DMS153 (cell line): ENCODE measurements at regions not wholly inside any gene's neighbourhood (a gene's known extent, or its start where the extent isn't known, plus 50 kb on each side); places are given as distances from the start of the nearest gene placed in this dataset.

ENCODE experiments used
- DNase-seq: peaks from one replicate; lab custom pipeline; 2025; lab: John Stamatoyannopoulos, UW

- no peak for DNase-seq
These were observed 65.4 kb upstream of the SLC6A6 start for GRCh38 chr3:14336749-14337598.

GRCh38 chr3:14337828-14338227, 64.6 kb upstream of the SLC6A6 start:
- DNase-seq = no peak

- DNase-seq = no peak
These were observed 64.2 kb upstream of the SLC6A6 start for GRCh38 chr3:14338242-14338641.

GRCh38 chr3:14338898-14339458, 63.4 kb upstream of the SLC6A6 start:
- DNase-seq = no peak

DNA sequence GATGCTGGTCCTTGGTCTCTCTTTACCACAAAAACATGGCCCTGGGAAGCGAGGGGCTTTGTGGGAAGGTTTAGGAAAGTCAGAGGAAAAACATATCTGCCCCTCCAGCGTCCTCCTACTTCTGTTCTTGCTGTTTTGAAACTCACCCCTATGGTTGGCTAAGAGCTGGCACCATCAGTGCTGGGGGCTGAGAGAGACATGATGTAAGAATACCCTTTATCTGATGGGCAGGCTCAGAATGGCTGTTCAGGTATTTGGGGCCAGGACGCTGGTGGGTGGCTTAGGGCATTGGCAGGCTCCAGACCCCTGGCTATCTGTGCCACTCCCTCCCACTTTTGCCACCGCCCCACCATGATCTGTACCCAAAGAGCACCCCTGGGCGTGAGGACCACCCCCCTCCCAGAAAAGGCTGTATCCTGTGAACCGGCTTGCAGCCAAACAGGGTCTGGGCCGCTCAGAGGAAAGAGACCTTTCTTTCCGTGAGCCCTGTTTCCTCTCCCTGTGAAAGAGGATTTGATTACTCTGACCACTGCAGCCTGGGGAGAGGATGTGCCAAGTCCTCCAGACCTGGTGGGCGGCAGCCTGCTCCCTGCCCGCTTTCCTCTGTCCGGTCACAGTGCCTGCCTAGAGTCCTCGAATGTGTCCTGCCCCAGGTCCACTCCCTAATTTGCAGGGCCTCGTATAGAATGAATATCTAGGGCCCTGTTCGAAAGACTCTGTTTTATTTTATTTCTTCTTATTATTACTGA, 61.3 kb upstream of the SLC6A6 start:
- DNase-seq = no peak

- no peak for DNase-seq
These were observed 58.9 kb upstream of the SLC6A6 start for GRCh38 chr3:14343338-14344112.

DNA sequence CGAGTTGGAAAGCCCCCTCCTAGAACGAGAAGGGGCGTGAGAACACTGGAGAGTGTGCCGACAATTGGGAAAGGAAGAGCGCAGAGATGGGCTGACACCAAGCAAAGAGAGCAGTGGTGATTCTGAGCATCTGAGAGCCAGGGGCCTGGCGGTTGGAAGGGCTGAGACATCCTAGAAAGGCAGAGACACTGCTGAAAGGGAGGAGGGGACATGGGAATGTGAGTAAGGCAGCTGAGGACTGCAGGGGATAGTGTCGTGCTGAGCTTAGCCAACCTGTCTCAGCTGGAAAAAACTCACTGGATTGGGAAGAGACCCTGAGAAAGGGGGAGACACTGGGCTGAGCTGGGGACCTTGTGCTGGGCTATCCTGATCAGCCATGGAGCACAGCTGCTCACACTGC, 58.1 kb upstream of the SLC6A6 start:
- DNase-seq = no peak

DNA sequence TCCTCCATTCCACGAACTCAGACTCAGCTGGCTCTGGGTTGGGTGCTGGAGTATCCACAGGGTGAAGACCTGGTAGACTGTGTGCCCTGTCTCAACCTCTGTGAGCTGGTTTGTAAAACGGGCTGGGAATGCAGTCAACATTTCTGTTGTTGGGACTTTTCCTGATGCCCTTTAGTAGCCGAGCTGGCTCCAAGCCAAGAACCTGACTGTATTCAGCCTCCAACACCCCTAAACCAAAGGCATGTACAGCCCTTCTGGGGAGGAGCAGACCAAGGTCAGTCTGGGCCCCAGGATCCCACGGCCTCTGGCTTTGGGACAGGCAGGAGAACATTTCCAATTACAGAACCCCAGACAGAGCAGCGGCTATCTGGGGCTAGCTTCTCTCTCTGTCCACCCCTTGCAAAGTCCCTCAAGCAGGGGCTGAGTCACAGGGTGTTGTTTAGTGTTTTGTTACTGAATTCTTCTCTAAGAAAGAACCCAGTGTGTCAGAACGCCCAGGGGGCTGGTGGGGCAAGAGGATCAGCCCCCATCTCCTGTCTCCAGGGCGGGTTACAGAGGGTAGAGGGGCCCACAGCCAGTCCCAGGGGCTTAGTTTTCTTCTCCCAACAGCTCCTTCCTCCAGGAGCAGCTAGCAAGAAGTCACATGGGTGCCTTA, 56.8 kb upstream of the SLC6A6 start:
- no peak for DNase-seq

DNA sequence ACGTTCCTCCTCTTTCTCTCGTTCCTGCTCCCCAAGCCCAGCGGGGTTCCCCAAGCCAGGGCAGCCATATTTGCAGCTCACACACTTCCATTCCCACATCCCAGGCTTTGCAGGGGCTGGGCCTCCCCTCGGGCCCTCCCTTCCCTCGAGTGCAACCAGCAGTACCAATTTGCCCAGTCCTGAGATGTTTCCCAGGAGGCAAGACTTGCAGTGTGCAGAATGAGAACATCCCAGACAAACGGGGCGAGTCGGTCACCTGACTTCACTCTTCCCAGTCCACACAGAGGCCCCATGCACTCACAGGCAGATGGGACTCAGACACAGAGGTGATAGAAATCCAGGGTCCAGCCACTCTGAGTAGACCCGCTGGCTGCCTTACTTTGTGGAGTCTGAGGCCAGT, 56.2 kb upstream of the SLC6A6 start:
- DNase-seq = no peak

DNA sequence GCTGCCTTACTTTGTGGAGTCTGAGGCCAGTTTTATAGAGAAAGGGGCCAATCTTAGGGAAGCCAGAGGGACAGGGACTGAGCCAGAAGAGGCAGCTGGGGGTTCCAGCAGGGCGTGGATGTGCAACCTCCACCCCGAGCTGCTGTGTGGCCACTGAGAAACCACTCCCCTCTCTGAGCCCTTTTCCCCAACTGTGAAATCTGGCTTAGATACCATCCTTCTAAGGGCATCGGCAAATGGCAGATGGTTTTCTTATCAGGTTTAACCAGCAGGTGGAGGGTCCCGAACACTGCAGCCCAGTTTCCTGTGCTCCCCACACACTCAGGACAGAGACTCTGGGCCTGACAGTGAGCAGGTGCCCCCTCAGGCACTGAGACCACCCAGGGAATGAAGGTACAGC, 55.8 kb upstream of the SLC6A6 start:
- DNase-seq = no peak

GRCh38 chr3:14347110-14347509, 55.3 kb upstream of the SLC6A6 start:
- no peak for DNase-seq

GRCh38 chr3:14351617-14352001, 50.8 kb upstream of the SLC6A6 start:
- no peak for DNase-seq

DNA sequence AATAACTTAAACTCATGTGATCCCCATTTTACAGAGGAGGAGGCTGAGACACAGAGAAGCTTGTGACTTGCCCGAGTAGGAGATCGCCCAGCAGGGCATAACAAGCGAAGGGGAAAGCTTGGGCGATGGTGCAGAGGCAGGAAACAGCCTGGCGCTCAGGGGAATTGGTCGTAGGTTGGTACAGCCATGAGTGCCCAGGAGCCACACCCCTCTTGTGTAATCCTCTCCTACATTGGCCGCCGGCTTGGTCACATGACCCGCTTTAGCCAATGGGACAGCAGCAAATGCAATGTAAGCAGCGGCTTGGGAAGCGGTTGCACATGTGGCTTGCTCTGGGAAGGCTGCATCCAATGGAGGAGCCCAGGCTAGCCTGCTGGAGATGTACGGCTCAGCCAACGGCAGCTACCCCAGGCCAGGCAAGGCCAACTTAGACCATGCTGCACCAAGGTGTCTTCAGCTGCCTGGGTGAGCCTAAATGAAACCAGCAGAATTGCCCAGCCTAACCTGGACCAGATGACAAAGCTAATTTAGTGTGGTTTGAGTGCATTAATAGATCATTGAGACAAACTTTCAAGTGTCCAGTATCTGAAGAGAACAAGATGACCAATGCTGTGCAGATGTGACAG, 50.3 kb upstream of the SLC6A6 start:
- no peak for DNase-seq
